SW 1271 (cell line): ENCODE measurements at regions not wholly inside any gene's neighbourhood (a gene's known extent, or its start where the extent isn't known, plus 50 kb on each side); places are given as distances from the start of the nearest gene placed in this dataset.
"Not testable (repeated sequence)": the region's sequence is repeated elsewhere in the genome, so short reads cannot be mapped to it uniquely, and the experiment has no call there.

Experiments
- DNase-seq, 2 experiments: peaks; one replicate each; lab custom pipeline; 2025; lab: John Stamatoyannopoulos, UW

DNA sequence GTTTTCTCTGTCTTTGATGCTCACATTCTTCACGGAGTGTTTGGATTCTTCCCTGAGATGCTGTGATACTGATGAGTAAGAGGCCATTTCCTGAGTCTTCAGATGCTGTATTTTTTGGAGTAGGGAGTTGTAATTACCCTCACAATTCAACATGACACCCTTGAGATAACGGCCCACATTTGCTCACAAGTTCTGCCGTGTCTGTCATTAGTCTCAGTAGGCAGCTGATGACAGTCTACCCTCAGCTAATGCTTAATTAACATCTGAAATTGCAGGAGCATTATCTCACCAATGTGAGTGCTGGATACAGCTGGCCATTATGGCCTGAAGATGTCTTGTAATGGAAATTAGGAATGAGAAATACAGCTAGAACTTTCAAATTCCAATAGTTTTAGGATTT, 307.1 kb upstream of the ADCY2 start:
- no peak for DNase-seq

DNA sequence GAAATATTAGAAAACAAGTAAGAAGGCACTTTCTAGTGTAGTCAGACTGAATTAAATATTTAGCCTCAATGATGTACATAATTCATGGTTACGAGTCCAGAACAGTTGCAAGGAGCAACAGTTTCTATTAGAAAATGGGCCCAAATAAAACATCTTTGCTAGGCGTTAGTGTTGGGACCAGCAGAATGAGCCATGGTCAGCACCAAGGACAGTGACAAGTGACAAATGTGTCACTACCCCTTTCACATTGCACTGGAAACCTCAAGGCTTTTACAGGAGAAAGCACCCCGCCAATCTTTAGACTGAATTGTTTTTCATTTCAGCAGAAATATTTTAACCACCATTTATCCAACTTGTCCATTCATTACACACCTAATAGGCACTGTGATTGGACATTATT, 301.3 kb upstream of the ADCY2 start:
- no peak for DNase-seq

DNA sequence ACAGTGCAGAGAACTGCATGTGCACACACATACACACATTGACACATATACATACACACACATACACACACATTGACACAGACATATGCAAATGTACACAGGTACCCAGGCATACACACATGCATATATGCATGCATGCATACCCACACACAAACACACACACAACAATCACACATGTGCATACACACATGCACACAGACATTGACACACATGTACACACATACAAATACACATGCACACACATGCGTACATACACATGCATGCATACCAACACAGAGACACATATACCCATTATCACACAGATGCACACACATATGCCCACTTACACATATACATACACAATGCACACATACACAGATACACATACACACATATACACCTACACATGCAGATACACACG, 299.6 kb upstream of the ADCY2 start:
- DNase-seq: no peak

DNA sequence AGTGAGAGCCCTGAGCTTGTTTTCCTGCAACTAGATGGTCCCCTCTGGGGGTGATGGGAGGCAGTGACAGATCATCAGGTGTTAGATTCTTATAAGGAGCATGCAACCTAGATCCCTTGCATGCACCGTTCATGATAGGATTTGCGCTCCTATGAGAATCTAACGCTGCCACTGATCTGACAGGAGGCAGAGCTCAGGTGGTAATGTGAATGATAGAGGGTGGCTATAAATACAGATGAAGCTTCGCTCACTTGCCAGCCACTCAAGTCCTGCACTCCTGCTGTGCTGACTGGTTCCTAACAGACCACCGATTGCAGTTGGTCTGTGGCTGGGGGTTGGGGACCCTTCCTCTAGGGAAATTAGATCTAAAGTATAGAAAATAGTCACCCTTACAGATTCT, 290.6 kb upstream of the ADCY2 start:
- DNase-seq: no peak

GRCh38 chr5:7117961-7118360, 278.0 kb upstream of the ADCY2 start:
- DNase-seq: no peak

DNA sequence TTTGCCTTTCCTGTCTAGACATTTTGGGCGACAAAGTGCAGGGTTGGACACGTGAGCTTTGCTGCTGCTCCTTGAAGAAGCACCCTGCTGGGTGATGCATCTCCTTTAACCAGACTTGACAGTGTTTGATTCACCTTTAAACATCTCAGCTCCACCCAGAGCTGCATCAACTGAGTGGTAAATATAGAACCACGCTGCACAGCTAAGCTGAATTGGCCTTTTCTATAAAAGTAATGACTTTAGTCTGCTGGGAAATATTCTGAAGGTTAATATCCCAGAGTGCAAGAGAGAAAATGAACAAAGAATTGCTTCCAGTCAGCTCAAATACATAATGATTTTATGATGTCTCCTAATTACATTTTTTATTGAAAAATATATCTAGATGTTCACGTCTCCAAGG, 264.3 kb upstream of the ADCY2 start:
- DNase-seq: no peak

GRCh38 chr5:7146886-7147285, 249.1 kb upstream of the ADCY2 start:
- no peak for DNase-seq

GRCh38 chr5:7157083-7157482, 238.9 kb upstream of the ADCY2 start:
- no peak for DNase-seq

DNA sequence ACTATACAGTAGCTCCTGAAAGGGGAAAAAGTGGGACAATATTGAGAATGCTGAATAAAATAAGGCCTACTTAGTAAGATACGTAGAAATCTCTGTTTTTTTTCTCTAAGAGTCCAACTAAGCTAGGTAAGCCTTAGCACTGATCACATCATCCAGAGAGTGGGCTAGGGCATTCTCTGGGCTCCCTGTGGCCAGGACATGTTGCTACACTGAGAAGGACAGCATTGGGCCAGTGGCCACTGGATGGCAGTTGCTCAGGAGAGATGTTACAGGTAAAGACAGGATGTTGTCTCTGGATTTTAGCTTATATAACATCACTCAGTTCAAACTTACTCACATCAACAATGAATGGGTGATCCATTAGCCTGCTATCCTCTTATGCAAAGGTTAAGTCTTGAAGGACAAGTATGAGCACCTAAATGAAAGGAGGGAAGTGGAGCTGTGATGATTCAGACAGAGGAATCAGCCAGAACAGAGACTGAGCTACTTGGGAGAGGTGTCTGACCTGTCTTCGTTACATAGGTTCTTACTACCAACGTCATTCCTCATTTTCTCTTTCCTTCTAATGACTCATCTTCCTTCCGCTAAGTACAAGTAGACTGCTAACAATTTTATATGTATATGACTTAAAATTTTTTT, 226.6 kb upstream of the ADCY2 start:
- DNase-seq: no peak

DNA sequence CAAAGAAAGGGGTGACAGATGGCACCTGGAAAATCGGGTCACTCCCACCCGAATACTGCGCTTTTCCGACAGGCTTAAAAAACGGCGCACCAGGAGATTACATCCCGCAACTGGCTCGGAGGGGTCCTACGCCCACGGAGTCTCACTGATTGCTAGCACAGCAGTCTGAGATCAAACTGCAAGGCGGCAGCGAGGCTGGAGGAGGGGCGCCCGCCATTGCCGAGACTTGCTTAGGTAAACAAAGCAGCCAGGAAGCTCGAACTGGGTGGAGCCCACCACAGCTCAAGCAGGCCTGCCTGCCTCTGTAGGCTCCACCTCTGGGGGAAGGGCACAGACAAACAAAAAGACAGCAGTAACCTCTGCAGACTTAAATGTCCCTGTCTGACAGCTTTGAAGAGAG, 225.2 kb upstream of the ADCY2 start:
- DNase-seq: not testable (repeated sequence)

DNA sequence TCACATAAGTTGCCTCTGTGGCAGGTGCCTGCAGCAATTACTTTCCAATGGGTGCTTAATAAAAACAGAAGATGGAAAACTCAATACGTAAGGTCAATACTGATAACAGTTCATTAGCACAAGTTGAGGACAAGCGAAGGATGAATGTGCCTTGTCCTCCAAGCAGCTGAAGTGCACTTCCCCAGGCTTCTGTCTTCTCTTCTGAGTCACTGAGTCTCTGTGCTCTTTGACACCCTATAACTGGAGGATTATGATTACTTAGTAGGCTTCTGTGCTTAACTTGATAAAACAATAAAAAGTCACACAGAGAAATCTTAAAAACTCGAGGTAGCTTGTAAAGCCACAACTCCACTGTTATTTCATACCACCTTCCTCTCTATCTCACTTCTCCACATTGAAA, 216.6 kb upstream of the ADCY2 start:
- DNase-seq: no peak

DNA sequence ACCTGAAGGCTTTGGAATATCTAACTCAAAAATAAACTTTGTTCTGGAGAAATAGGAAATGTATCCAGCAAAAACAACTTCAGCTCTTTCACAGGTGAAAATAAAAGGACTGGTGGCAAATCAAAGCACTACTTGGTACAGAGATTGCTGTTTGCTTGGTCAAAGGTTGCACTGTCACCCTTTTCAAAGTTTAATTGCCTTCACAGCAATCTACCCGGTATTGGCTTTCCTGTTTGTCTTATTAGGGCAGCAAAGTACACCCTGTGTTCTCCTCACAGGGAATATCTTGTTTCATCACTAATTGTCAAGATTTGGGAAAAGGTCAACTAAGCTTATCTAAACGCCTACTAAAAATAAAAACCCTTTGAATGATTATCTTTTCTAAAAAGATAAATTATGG, 214.1 kb upstream of the ADCY2 start:
- no peak for DNase-seq

DNA sequence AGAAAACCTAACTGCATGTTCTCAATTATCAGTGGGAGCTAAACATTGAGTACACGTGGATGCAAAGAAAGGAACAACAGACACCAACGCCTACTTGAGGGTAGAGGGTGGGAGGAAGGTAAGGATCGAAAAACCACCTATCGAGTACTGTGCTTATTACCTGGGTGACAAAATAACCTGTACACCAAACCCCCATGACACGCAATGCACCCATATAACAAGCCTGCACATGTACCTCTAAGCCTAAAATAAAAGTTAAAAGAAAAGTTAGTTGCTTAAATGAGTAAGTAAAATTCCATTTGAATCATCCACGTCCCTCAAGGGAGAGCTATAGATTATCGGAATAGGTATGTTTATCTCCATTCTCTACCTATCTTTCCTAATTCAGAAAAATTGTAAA, 210.2 kb upstream of the ADCY2 start:
- no peak for DNase-seq

GRCh38 chr5:7186818-7187217, 209.1 kb upstream of the ADCY2 start:
- no peak for DNase-seq

- no peak for DNase-seq
These were observed 205.2 kb upstream of the ADCY2 start for GRCh38 chr5:7190712-7191250.

GRCh38 chr5:7192016-7192415, 203.9 kb upstream of the ADCY2 start:
- no peak for DNase-seq

- DNase-seq: no peak
These were observed 193.1 kb upstream of the ADCY2 start for GRCh38 chr5:7202846-7203245.

DNA sequence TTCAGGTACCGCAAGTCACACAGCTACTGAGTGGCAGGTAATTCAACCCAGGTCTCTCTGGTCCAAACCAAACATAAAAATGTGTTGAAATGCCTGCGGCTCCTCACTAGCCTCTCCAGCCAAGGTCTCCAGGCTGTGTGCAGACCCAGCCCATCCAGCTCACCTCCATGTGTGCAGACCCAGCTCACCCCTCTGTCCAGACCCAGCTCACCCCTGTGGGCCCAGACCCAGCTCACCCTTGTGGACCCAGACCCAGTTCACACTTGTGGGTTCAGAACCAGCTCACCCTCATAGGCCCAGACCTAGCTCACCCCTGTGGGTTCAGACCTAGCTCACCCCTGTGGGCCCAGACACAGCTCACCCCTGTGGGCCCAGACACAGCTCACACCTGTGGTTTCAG, 188.0 kb upstream of the ADCY2 start:
- no peak for DNase-seq

DNA sequence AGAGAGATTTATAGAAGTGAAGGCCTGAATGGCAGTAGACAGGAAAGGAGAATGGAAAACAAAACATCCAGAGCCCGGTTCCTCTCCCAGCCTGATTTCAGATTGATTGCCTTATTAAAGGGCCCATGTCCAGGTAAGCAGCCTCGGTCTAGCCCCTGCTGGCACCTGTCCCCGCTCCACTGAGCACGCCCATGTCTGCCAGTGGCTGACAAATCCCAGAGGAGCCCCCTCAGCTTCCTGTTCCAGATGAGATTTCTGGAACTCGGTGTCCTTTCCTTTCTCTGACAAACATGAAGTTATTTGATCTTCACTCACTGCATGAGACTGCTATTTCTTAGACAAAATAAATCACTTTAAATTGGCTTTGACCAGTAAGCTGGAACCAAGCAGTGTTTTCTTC, 187.0 kb upstream of the ADCY2 start:
- no peak for DNase-seq

DNA sequence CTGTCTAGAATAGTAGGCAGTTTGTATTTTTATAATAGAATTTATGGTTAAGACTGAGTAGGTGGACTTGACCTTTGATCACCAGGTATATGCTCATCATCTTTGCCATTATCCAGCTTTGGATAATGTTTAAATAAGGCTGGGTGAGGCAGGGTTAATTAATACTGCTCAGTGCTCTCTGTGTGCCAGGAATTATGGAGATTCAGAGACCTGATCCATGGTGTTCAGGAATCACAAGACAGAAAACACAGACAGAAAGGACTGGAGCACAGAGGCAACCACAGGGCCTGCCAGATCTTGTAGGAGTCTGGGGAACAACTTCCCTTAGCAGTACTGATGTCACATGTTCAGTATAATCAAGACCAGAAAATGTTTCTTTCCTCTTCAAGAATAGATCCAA, 186.3 kb upstream of the ADCY2 start:
- no peak for DNase-seq

GRCh38 chr5:7210549-7210948, 185.4 kb upstream of the ADCY2 start:
- no peak for DNase-seq

DNA sequence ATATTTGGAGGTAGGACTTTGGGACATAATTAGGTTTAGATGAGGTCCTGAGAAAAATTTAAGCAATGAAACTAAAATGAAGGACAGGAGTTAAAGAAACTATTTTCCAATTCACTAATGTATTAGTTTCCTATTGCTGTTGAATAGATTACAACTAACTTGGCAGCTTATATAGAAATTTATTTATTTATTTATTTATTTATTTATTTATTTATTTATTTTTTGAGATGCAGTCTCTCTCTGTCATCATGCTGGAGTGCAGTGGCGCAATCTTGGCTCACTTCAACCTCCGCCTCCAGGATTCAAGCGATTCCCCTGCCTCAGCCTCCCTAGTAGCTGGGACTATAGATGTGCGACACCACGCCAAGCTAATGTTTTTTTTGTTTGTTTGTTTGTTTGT, 182.4 kb upstream of the ADCY2 start:
- no peak for DNase-seq

- DNase-seq: no peak
These were observed 181.0 kb upstream of the ADCY2 start for GRCh38 chr5:7214906-7215416.

DNA sequence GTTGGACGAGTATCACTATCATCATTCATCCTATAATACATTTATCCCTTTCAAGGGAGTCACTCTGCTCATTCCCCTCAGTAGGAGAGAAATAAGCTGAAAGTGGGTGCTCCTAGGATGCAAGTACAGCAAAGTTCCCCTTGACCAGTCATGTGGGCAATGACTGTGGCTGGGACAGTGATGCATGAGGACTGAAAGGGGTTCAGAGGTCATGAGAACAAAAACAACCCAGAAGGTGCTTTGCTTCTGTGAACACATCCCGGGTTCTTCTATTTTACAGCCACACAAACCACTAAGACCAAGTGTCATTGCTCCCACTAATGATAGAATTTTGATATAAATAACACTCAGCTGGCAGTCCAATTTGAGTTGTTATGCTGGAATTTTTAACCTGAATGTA, 177.8 kb upstream of the ADCY2 start:
- DNase-seq: no peak
